Large intestine (tissue), 3 donors: ENCODE measurements at regions not wholly inside any gene's neighbourhood (a gene's known extent, or its start where the extent isn't known, plus 50 kb on each side); places are given as distances from the start of the nearest gene placed in this dataset.

ENCODE experiments used
- DNase-seq, 2 donors: peaks; one replicate each; pipeline versions ENCODE4 v3.0.0 to v3.0.0-alpha.2; 2013
- H3K27ac ChIP-seq: one replicate; pipeline ENCODE4 v1.5.1; 2013; ENCODE audit warnings: low read length
- H3K27me3 ChIP-seq: 2 replicates; pipeline ENCODE4 v1.6.1; 2013; ENCODE audit warnings: low read length; ENCODE audit not compliant: control insufficient read depth, insufficient read depth
- H3K36me3 ChIP-seq: 2 replicates; pipeline ENCODE4 v1.6.1; 2013; ENCODE audit warnings: low read length; ENCODE audit not compliant: control insufficient read depth, insufficient read depth
- H3K4me1 ChIP-seq: one replicate; pipeline ENCODE4 v1.6.1; 2013; ENCODE audit warnings: low read length; ENCODE audit not compliant: control insufficient read depth, insufficient read depth
- H3K4me3 ChIP-seq: one replicate; pipeline ENCODE4 v1.5.1; 2013; ENCODE audit warnings: low read length
- H3K9me3 ChIP-seq: one replicate; pipeline ENCODE4 v1.6.1; 2013; ENCODE audit warnings: mild to moderate bottlenecking, low read depth, low read length, moderate library complexity; ENCODE audit not compliant: control insufficient read depth
- WGBS: methylation state at CpG from one replicate; pipeline ENCODE4 v1.1.5; 2013; ENCODE audit warnings: low lambda C conversion rate; ENCODE audit not compliant: insufficient coverage; 5-methylcytosine and 5-hydroxymethylcytosine counted together

DNA sequence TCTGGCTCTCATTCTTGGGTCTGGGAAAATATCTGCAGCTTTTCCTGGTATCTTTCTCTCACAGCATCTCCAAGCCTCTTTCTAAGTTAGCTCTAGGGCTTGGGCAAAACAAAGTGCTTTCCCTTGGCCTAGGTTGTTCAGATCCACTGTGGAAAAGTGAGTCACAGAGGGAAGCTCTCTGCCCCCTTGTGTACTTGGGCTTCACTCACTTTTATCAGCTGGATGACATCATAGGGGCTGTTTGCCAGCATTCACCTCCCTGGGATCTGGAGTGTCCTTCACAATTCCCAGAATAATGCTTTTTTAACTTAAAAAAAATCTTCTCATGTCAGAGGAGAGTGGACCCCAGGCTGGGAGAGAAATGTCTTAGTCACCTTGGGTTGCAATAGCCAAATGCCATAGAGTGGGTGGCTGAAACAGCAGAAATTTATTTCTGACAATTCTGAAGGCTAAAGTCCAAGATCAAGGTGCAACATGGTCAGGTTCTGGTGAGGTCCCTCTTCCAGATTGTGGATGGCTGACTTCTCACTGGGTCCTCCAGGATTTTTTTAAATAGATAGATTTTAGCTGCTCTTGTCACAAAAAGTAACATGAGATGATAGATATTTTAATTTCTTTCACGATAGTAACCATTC lies 247.8 kb downstream of the SH2D1A start:
- WGBS = no CpG with 5 or more reads among the region's 1 CpG
- H3K27ac ChIP-seq = no peak overlapping the region

DNA sequence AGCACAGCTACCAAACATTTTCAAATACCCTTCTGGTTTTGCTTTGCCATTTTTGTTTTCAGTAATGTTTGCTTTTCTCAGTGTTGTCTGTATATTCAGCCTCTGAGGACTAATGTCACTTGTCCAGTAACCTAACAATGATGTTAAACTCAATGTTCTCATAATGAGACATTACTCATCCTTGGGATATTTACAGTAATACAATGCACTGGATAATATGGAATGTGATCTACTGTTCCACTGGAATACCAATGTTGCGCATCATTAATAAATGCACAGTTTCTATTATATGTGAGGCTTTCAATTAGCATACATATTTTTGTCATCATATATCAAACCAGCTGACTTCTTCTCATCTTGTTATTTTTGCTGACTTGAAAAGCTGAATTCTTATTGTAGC lies 259.1 kb downstream of the SH2D1A start:
- DNase-seq = no peak
- Histone ChIP-seq H3K4me1 (no peaks in the 10 kb centered on the region), H3K36me3 (no peaks in the 10 kb centered on the region), H3K4me3 (no peak overlapping the region), H3K27me3 (no peaks in the 10 kb centered on the region), H3K27ac (no peak overlapping the region), H3K9me3 (no peaks in the 10 kb centered on the region)
- WGBS = no CpG with 5 or more reads among the region's 1 CpG

More for the DNA sequence above, 247.8 kb downstream of the SH2D1A start:
- Histone ChIP-seq H3K36me3 (no peaks in the 10 kb centered on the region), H3K4me3 (no peak overlapping the region), H3K4me1 (no peaks in the 10 kb centered on the region), H3K9me3 (no peaks in the 10 kb centered on the region), H3K27me3 (no peaks in the 10 kb centered on the region)
- DNase-seq = peak in 1 of 2 donors; percentile 19

DNA sequence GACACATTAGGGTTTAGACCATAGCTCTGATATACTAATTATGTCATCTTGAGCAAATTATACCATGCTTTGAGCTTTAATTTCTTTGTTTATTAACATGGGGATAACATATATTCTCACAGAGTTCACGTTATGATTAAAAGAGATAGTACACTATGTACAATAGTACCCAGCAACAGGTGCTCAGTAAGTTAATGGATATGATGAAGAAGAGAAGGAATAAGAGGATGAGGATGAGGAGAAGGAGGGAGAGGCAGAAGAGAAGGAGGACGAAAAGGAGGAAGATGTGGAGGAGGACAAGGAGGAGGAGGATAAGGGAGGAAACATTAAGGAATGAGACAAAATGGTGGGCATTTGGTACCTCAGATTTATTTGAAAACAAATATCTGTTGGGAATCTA lies 260.4 kb downstream of the SH2D1A start:
- no peaks in the 10 kb centered on the region for H3K27me3 ChIP-seq
- WGBS = 80% methylated on average over 2 of the region's 2 CpGs
- no peak overlapping the region for H3K27ac ChIP-seq
- H3K36me3 ChIP-seq = no peaks in the 10 kb centered on the region
- H3K4me1 ChIP-seq = no peaks in the 10 kb centered on the region
- H3K9me3 ChIP-seq = no peaks in the 10 kb centered on the region
- H3K4me3 ChIP-seq = no peak overlapping the region
- DNase-seq = no peak

DNA sequence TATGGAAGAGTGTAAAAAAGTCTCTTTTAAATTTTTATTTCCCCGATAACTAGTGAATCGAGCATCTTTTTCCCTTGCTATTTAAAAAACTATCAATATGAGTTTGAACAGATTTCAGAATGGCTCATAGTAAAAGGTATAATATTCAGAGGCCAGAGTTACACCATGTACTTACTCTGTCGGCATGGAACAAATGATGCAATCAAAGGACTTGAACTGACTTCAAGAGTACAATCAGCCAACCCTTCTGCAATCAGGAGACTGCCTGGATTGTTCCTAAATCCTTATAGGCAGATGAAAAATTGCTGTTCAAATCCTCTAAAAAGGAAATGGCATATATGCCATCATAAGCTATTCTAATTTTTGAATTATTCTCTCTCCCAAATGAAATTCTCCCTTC lies 273.3 kb downstream of the SH2D1A start:
- Histone ChIP-seq H3K27ac (no peak overlapping the region), H3K27me3 (no peaks in the 10 kb centered on the region), H3K36me3 (no peaks in the 10 kb centered on the region), H3K4me1 (no peaks in the 10 kb centered on the region), H3K4me3 (no peak overlapping the region), H3K9me3 (no peaks in the 10 kb centered on the region)
- DNase-seq = no peak
- no CpG with 5 or more reads among the region's 3 CpGs for WGBS

DNA sequence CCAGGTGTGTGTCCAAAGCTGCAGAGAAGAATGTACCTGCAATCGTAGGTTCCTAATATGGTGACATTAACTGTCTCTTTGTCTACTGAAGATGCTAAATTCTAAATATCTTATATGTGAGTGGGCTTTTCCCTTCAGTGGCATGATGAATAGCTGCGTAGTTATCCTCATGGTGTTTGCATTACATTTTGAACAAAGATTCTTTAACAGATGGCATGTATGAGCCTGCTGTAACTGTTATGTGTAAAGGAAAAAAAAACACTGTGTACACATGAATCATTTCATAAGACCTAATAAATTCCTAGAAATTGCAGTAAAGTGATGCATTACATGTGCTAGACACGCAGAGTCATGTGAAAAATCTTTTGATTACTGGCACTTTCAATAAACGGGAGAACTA lies 288.0 kb downstream of the SH2D1A start:
- no CpG with 5 or more reads among the region's 4 CpGs for WGBS
- DNase-seq = no peak
- Histone ChIP-seq H3K27me3 (no peaks in the 10 kb centered on the region), H3K36me3 (no peaks in the 10 kb centered on the region), H3K4me3 (no peak overlapping the region), H3K9me3 (no peaks in the 10 kb centered on the region), H3K4me1 (no peaks in the 10 kb centered on the region), H3K27ac (no peak overlapping the region)

DNA sequence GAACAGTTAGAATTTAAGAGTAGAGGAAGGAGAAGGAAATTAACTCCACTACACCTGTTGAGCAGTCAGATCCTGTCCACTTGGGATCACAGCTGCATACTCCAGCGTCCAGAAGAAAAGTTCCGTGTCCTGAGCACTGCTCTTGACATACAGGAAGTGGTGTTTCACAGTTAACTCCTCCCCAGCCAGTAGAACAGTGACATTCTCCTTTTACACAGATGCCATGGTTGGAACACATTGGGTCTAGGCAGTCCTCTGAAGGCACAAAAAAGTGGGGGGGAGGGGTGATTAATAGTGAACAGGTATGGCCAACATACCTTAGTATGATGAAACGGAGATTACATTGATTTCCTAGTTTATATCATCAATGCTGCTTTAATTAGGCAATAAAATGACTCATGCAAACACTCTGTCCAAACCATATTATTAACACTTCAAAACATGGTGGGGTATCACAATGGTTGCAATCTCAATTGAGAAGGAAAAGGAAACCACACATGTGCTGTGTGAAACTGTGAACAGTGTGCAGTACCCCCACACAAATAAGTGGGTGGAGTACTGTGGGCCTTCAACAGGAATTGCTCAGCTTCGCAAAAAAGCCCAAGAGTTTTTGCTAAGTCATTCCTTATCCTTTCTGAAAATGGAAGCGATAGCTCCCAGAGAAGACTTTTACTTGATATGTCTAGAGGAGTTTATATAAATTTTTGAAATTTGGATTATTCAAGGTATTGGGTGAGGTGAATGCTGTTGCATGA lies 295.6 kb downstream of the SH2D1A start:
- Histone ChIP-seq H3K9me3 (no peaks in the 10 kb centered on the region), H3K36me3 (no peaks in the 10 kb centered on the region), H3K4me3 (no peak overlapping the region), H3K27me3 (no peaks in the 10 kb centered on the region), H3K4me1 (no peaks in the 10 kb centered on the region), H3K27ac (no peak overlapping the region)
- WGBS = no CpG with 5 or more reads among the region's 5 CpGs
- no peak for DNase-seq

DNA sequence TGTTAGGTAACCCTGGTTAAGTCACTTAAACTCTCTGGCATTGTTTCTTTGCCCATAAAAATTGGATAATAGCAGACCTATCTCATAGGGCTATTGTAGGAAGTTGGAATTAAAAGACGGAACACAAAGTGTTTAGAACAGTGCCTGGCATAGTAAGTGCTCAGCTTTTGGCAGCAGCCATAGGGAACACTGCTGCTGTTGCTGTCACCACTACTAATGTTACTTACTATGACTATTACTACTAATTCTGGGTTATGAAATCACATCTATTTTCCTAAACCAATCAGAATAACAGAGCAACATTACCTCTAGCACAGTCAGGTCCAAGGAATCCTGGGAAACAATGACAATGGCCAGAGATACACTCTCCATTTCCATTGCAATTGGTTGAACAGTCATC lies 300.0 kb downstream of the SH2D1A start:
- no peak for DNase-seq
- Histone ChIP-seq H3K4me1 (no peaks in the 10 kb centered on the region), H3K36me3 (no peaks in the 10 kb centered on the region), H3K27ac (no peak overlapping the region), H3K9me3 (no peaks in the 10 kb centered on the region), H3K27me3 (no peaks in the 10 kb centered on the region), H3K4me3 (no peak overlapping the region)
- WGBS = no CpG with 5 or more reads among the region's 1 CpG

DNA sequence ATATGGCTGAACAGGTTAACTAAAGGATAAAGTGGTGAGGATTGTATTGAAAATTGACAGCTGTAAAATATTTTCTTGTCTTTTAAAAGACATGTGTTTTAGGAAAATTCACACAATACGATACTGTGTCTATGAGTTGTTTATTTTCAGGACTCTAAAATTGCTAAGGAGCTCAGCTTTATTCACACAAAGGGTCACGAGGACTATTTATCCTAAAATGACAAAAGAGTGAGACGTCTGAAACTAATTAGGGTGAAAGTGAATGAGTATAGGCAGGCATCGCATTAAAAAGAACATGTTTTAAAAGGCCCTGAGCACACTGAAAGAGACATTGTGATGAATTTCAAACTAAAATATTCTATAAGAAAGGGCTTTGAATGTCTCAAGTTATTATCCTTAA lies 304.7 kb downstream of the SH2D1A start:
- WGBS = no CpG with 5 or more reads among the region's 4 CpGs
- Histone ChIP-seq H3K27ac (no peak overlapping the region), H3K4me1 (no peaks in the 10 kb centered on the region), H3K9me3 (no peaks in the 10 kb centered on the region), H3K4me3 (no peak overlapping the region), H3K36me3 (no peaks in the 10 kb centered on the region), H3K27me3 (no peaks in the 10 kb centered on the region)
- DNase-seq = no peak

DNA sequence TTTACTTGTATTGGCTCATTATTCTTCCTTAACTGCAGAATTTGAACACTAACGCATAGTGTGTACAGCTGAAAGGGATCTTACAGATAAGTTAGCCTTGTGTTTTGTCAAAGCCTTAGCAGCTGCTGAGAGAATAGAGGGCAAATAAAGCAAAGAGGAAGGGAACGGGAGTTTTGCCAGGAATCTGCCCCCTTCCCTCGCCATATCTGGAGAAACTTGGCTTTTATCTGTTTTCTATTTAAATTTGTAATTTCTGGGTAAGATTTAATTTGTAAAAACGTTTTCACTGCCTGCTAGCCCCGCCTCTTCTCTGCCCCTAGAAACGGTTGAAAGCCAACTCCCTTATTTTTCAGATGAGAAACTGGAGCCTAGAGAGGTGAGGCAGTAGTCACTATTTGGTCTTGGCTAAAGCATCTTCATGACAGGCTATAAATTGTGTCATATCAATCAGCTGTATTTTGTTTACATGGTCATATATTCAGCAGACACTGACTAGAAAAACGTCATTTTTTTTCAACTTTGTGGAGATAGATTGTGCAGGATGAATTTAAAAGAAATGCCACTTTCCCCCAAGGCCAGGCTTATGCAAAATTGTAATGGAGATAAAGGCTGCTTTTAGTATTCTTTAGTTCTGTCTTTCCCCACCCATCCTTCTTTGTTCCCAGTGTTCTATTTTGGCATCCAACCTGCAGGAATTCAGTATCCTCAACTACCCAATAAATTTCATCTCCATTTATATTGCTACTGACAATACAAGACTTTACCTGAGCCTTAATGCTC lies 319.4 kb downstream of the SH2D1A start:
- no CpG with 5 or more reads among the region's 7 CpGs for WGBS

DNA sequence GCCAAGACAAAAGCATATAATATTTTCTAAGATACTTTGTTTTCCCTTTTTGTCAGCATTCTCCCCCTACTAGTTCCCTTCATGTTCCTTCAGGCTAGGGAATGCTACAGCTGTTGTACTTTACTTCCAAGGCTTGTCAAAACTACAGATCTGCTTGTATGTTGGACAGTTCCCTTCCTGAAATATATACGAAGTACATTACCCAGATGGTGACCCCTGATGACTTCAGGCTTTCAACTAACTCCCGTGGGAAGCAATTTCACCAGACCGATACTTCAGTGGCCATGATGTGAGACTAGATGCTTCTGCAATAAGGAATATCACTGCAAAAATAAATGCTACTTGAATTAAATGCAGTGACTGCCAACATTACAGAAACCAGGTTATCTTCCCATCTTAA lies 332.8 kb downstream of the SH2D1A start:
- H3K27me3 ChIP-seq = no peaks in the 10 kb centered on the region
- H3K4me3 ChIP-seq = no peak overlapping the region
- DNase-seq = no peak
- no peaks in the 10 kb centered on the region for H3K36me3 ChIP-seq
- no peaks in the 10 kb centered on the region for H3K9me3 ChIP-seq
- no peaks in the 10 kb centered on the region for H3K4me1 ChIP-seq
- no peak overlapping the region for H3K27ac ChIP-seq
- no CpG with 5 or more reads among the region's 3 CpGs for whole genome bisulfite sequencing

More for the DNA sequence above, 319.4 kb downstream of the SH2D1A start:
- Histone ChIP-seq H3K9me3 (no peaks in the 10 kb centered on the region), H3K27ac (no peak overlapping the region), H3K27me3 (no peaks in the 10 kb centered on the region), H3K4me3 (no peak overlapping the region), H3K36me3 (no peaks in the 10 kb centered on the region), H3K4me1 (no peaks in the 10 kb centered on the region)
- no peak for DNase-seq
